Astrocyte of the cerebellum (primary cell): ENCODE measurements at regions not wholly inside any gene's neighbourhood (a gene's known extent, or its start where the extent isn't known, plus 50 kb on each side); places are given as distances from the start of the nearest gene placed in this dataset.

ENCODE experiments used
- DNase-seq: peaks from one replicate; pipeline ENCODE4 v3.0.0-alpha.2; 2011; ENCODE audit warnings: low read depth
- H3K4me3 ChIP-seq: 2 replicates; pipeline ENCODE4 v1.5.1; 2011; ENCODE audit warnings: mild to moderate bottlenecking, low read depth, low read length, moderate library complexity
- CTCF ChIP-seq: IDR thresholded peaks from 2 replicates; pipeline ENCODE4 v1.5.1; 2012; ENCODE audit warnings: low read length, low read depth, moderate library complexity, mild to moderate bottlenecking; ENCODE audit errors: missing control alignments
- in situ Hi-C: cut with HindIII; loops from 2 replicates; pipeline ENCODE4 v1.10.0; 2017; ENCODE audit warnings: low sequenced_read_pairs

GRCh38 chr7:91420606-91421005 lies 156.4 kb downstream of the FZD1 start:
- no peak for DNase-seq
- H3K4me3 ChIP-seq, result no peak overlapping the region
- no peak for TF ChIP-seq CTCF
- in situ Hi-C loops, result no loop called here

GRCh38 chr7:91421018-91421417 lies 156.8 kb downstream of the FZD1 start:
- H3K4me3 ChIP-seq, result no peak overlapping the region
- in situ Hi-C loops, result no loop called here
- no peak for DNase-seq
- TF ChIP-seq CTCF, result no peak

GRCh38 chr7:91424371-91424770 lies 160.1 kb downstream of the FZD1 start:
- H3K4me3 ChIP-seq, result no peak overlapping the region
- TF ChIP-seq CTCF, result peak; percentile 11
- DNase-seq, result no peak
- in situ Hi-C loops, result no loop called here

- in situ Hi-C loops, result no loop called here
- TF ChIP-seq CTCF, result no peak
- no peak overlapping the region for H3K4me3 ChIP-seq
- no peak for DNase-seq
Measured at GRCh38 chr7:91425149-91425548, 160.9 kb downstream of the FZD1 start.

- in situ Hi-C loops, result no loop called here
- DNase-seq, result no peak
- no peak overlapping the region for H3K4me3 ChIP-seq
- no peak for TF ChIP-seq CTCF
Measured at GRCh38 chr7:91427051-91427450, 162.8 kb downstream of the FZD1 start.

GRCh38 chr7:91431601-91432000 lies 167.4 kb downstream of the FZD1 start:
- no peak for DNase-seq
- in situ Hi-C loops, result no loop called here
- H3K4me3 ChIP-seq, result no peak overlapping the region
- TF ChIP-seq CTCF, result no peak

GRCh38 chr7:91434836-91435235 lies 170.6 kb downstream of the FZD1 start:
- in situ Hi-C loops, result no loop called here
- H3K4me3 ChIP-seq, result no peak overlapping the region
- DNase-seq, result no peak
- TF ChIP-seq CTCF, result no peak
